ENCODE measurements at regions not wholly inside any gene's neighbourhood (a gene's known extent, or its start where the extent isn't known, plus 50 kb on each side); places are given as distances from the start of the nearest gene placed in this dataset.

- DNase-seq = no peak
These were observed 516.9 kb upstream of the ZNF608 start for GRCh38 chr5:125263356-125263755.

GRCh38 chr5:125266106-125266505, 519.7 kb upstream of the ZNF608 start:
- DNase-seq = no peak

- DNase-seq = no peak
These were observed 521.3 kb upstream of the ZNF608 start for GRCh38 chr5:125267636-125268248.

GRCh38 chr5:125269926-125270325, 523.5 kb upstream of the ZNF608 start:
- no peak for DNase-seq

- DNase-seq = no peak
These were observed 525.9 kb upstream of the ZNF608 start for GRCh38 chr5:125272357-125272756.

- DNase-seq = no peak
These were observed 527.8 kb upstream of the ZNF608 start for GRCh38 chr5:125274211-125274610.

- no peak for DNase-seq
These were observed 528.7 kb upstream of the ZNF608 start for GRCh38 chr5:125274938-125275724.

- DNase-seq = no peak
These were observed 529.3 kb upstream of the ZNF608 start for GRCh38 chr5:125275725-125276090.

- DNase-seq = no peak
These were observed 529.7 kb upstream of the ZNF608 start for GRCh38 chr5:125276096-125276495.

- DNase-seq = no peak
These were observed 531.2 kb upstream of the ZNF608 start for GRCh38 chr5:125277494-125278154.

- DNase-seq = no peak
These were observed 532.3 kb upstream of the ZNF608 start for GRCh38 chr5:125278711-125279110.

GRCh38 chr5:125281667-125282066, 535.2 kb upstream of the ZNF608 start:
- no peak for DNase-seq

GRCh38 chr5:125283372-125283771, 536.9 kb upstream of the ZNF608 start:
- DNase-seq = no peak

GRCh38 chr5:125286271-125286670, 539.8 kb upstream of the ZNF608 start:
- DNase-seq = no peak

- DNase-seq = no peak
These were observed 543.2 kb upstream of the ZNF608 start for GRCh38 chr5:125289606-125290005.

- DNase-seq = no peak
These were observed 544.5 kb upstream of the ZNF608 start for GRCh38 chr5:125290935-125291334.

GRCh38 chr5:125291447-125291846, 545.0 kb upstream of the ZNF608 start:
- no peak for DNase-seq

GRCh38 chr5:125293223-125293622, 546.8 kb upstream of the ZNF608 start:
- no peak for DNase-seq

- DNase-seq = no peak
These were observed 547.3 kb upstream of the ZNF608 start for GRCh38 chr5:125293726-125294125.

GRCh38 chr5:125294844-125295243, 548.4 kb upstream of the ZNF608 start:
- DNase-seq = no peak

- no peak for DNase-seq
These were observed 549.0 kb upstream of the ZNF608 start for GRCh38 chr5:125295405-125295872.

- DNase-seq = no peak
These were observed 551.8 kb upstream of the ZNF608 start for GRCh38 chr5:125298258-125298657.

- no peak for DNase-seq
These were observed 552.4 kb upstream of the ZNF608 start for GRCh38 chr5:125298746-125299379.

GRCh38 chr5:125301711-125302110, 555.3 kb upstream of the ZNF608 start:
- DNase-seq = no peak
